IgD-negative memory B cell (primary cell): ENCODE measurements at regions not wholly inside any gene's neighbourhood (a gene's known extent, or its start where the extent isn't known, plus 50 kb on each side); places are given as distances from the start of the nearest gene placed in this dataset.
"Not testable (repeated sequence)": the region's sequence is repeated elsewhere in the genome, so short reads cannot be mapped to it uniquely, and the experiment has no call there.

ENCODE experiments used
- H3K27ac Mint-ChIP-seq, 3 donors: one replicate each; pipeline ENCODE4 v1.8.0; 2020 to 2022; ENCODE audit warnings: mild to moderate bottlenecking in 3 of 3, mixed read lengths in 3 of 3, moderate library complexity in 1 of 3
- H3K27me3 Mint-ChIP-seq: one replicate; pipeline ENCODE4 v1.8.0; 2021; ENCODE audit warnings: mixed read lengths
- H3K36me3 Mint-ChIP-seq: one replicate; pipeline ENCODE4 v1.8.0; 2020; ENCODE audit warnings: mild to moderate bottlenecking, mixed read lengths
- H3K4me1 Mint-ChIP-seq, 3 donors: one replicate each; pipeline ENCODE4 v1.8.0; 2020 to 2022; ENCODE audit warnings: mixed read lengths in 3 of 3, mild to moderate bottlenecking in 1 of 3
- H3K4me3 Mint-ChIP-seq, 4 donors: one replicate each; pipeline ENCODE4 v1.8.0; 2020 to 2022; ENCODE audit warnings: mild to moderate bottlenecking in 4 of 4, mixed read lengths in 4 of 4, moderate library complexity in 3 of 4
- H3K9me3 Mint-ChIP-seq, 3 donors: one replicate each; pipeline ENCODE4 v1.8.0; 2020 to 2021; ENCODE audit warnings: mixed read lengths in 3 of 3, mild to moderate bottlenecking in 1 of 3

DNA sequence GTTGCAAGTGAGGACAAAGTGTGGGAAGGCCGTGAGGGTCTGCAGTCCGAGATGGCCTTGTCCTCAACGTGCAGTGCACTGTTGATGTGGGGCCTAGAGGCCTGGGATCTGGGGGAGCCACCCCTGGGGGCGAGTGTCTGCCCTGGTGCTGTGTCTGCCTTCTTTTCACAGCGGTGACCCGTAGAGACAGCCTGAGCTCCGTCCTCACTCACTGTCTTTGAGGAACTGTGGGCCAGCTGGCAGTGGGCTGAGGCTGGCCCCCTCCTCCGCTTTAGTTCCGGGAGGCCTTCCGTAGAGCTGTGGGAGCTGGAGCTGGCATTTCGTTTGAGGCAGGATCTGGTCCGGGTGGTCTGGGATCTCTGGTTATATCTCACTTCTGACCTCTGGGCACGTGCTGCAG, 1370.6 kb downstream of the CDH12 start:
- H3K27me3 Mint-ChIP-seq, H3K36me3 Mint-ChIP-seq, H3K4me1 Mint-ChIP-seq, H3K9me3 Mint-ChIP-seq, H3K4me3 Mint-ChIP-seq: not testable (repeated sequence)
- H3K27ac Mint-ChIP-seq, result peak overlapping the region in 1 of 3 donors; percentile 1

DNA sequence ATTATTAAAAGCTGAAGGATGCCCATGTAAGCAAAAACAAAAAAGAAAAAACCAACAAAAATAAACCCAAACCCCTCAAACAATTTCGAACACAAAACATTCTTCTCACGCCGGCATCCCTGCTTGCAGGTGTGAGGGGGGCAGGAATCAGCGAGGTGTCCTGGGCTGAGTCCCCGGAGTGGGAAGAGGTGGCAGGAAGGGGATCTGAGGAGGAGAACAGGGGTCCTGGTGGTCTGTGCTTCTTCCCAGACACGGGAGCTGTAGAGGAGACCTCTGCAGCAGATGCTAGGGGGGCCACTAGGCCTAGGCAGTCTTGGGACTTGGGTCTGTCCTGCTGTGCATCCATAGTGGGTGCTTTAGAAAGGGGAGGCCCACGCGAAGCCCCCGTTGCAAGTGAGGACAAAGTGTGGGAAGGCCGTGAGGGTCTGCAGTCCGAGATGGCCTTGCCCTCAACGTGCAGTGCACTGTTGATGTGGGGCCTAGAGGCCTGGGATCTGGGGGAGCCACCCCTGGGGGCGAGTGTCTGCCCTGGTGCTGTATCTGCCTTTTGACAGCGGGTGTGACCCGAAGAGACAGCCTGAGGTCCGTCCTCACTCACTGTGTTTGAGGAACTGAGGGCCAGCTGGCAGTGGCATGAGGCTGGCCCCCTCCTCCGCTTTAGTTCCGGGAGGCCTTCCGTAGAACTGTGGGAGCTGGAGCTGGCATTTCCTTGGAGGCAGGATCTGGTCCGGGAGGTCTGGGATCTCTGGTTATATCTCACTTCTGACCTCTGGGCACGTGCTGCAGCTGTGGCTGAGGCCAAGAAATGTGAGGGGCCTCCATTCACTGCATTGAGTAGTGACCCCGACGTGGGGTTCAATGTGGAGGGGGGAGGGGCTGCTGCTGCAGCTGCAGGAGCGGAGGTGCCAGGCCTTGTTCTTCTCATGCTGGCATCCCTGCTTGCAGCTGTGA, 1371.5 kb downstream of the CDH12 start:
- H3K9me3 Mint-ChIP-seq, H3K4me1 Mint-ChIP-seq, H3K27me3 Mint-ChIP-seq, H3K4me3 Mint-ChIP-seq, H3K36me3 Mint-ChIP-seq: not testable (repeated sequence)
- peak overlapping the region in 1 of 3 donors; percentile 14 for H3K27ac Mint-ChIP-seq

DNA sequence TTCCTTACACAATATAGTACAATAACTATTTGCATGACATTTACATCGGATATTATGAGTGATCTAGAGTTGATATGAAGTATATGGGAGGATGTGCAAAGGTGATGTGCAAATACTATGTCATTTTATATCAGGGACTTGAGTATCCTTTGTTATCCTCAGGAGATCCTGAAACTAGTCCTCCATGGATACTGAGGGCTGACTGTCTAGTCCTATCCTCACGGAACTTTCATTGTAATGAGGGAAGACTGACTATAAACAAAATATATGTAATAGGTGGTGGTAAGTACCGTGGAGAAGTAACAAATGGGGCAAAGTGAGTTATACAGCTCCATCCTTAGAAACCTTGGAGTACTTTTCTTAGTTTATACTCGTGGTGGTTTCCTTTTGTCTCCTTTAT, 1373.1 kb downstream of the CDH12 start:
- not testable (repeated sequence) for H3K9me3 Mint-ChIP-seq, H3K4me1 Mint-ChIP-seq, H3K36me3 Mint-ChIP-seq, H3K27me3 Mint-ChIP-seq, H3K27ac Mint-ChIP-seq, H3K4me3 Mint-ChIP-seq

DNA sequence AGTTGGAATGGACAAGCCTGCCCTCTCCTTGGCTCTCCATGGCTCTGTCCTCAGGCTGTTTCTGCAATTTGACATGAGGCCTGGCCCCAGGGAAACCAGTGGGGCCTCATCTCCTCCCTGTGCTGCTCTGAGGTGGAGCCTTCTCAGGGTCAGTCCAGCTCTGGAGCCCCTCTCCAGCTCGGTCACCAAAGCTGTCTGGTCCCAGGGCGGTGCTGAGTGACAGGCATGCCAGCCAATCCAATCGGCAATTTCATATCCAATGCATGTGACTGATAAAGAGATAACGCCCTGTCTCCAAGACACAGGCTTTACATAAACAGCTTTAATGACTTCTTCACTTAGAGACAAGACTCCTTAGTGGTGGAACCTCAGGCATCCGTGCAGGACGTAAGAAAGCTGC, 1379.2 kb downstream of the CDH12 start:
- not testable (repeated sequence) for H3K27ac Mint-ChIP-seq, H3K36me3 Mint-ChIP-seq, H3K4me1 Mint-ChIP-seq

DNA sequence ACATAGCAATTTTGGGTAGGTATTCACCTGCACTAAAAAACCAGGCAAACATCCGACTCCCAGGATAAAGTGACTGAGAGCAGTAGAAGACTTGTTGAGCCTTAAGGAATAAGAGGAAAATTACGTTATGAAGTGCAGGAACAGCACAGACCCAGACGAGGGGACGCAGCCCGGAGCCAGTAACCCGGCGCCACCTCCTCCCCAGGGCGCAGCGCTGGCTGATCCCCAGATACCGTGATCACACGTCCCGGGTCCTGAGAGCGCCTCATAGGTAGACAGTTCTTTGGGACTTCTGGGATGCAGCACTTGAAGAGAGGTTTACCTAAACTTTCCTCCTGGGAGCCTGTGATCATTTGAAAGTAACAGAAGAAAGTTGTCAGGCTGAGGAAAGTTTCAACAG, 1379.7 kb downstream of the CDH12 start:
- not testable (repeated sequence) for H3K4me1 Mint-ChIP-seq, H3K27ac Mint-ChIP-seq, H3K36me3 Mint-ChIP-seq, H3K9me3 Mint-ChIP-seq, H3K4me3 Mint-ChIP-seq, H3K27me3 Mint-ChIP-seq

More for the DNA sequence above, 1379.2 kb downstream of the CDH12 start:
- H3K4me3 Mint-ChIP-seq, H3K27me3 Mint-ChIP-seq, H3K9me3 Mint-ChIP-seq: not testable (repeated sequence)

DNA sequence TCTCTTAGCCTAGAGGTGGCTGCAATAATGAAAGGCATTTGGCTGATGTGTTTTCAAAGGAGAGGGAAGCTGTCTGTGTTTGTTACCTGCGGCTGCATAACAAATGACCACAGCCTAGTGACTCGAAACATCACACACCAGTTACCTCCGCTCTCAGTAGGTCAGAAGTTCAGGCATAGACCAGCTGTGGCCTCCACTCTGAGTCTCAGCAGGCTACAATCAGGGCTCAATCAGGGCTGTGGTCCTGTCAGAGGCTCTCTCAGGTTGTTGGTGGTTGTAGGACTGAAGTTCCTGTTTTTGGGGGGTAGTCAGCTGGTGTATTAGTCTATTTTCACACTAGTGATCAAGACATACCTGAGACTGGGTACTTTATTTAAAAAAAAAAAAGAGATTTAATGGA, 1381.5 kb downstream of the CDH12 start:
- not testable (repeated sequence) for H3K27ac Mint-ChIP-seq, H3K4me3 Mint-ChIP-seq, H3K27me3 Mint-ChIP-seq, H3K36me3 Mint-ChIP-seq, H3K9me3 Mint-ChIP-seq, H3K4me1 Mint-ChIP-seq

DNA sequence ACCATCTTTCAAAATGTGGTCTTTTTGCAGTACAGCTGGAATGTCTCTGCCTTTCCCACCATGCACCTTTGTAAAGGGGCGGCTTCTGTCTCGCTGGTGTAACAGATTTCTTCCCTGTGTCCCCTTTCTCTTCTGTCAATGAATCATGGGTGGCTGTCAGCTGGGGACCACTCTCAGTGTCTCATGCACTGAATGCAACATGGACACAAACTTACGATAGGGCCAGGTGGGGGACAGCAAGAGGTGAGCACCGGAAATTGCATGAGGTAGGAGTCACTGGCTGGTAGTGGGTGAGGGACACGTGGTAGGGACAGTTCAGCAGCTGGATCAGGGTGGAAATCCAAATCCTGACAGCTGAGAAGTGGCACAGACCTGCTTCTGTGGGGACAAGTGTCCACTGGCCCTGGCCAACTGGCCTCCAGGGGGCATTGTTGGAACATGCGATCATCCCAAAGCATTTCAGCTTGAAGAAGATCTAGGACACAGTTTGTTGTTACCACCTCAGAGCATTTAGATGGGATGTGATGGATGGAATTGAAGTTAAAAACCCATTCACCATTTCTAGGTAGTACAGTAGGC, 1383.5 kb downstream of the CDH12 start:
- H3K4me1 Mint-ChIP-seq, H3K9me3 Mint-ChIP-seq, H3K36me3 Mint-ChIP-seq, H3K27ac Mint-ChIP-seq, H3K4me3 Mint-ChIP-seq, H3K27me3 Mint-ChIP-seq: not testable (repeated sequence)

DNA sequence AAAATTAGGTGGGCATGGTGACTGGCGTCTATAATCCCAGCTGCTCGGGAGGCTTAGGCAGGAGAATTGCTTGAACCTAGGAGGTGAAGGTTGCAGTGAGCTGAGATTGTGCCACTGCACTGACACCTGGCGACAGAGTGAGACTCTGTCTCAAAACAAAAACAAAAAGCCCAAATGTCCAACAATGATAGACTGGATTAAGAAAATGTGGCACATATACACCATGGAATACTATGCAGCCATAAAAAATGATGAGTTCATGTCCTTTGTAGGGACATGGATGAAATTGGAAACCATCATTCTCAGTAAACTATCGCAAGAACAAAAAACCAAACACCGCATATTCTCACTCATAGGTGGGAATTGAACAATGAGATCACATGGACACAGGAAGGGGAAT, 1385.6 kb downstream of the CDH12 start:
- not testable (repeated sequence) for H3K27me3 Mint-ChIP-seq, H3K27ac Mint-ChIP-seq, H3K9me3 Mint-ChIP-seq, H3K36me3 Mint-ChIP-seq, H3K4me1 Mint-ChIP-seq, H3K4me3 Mint-ChIP-seq

DNA sequence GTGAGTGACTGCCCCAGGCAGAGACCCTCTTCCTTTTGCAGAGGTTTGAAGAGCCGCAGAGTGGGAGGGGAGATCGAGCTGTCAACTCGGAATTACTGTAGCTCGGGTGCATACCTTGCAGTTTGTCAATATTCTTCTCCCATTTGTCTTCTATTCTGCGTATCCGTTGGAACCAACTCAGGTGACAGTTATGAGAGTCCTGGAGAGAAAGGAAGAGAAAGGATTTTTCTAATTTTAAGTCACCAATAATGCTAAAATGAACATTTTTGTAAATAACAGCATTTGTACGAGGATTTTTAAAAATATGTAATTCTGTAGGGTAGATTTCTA, 1393.4 kb downstream of the CDH12 start:
- Mint-ChIP-seq H3K27ac (peak overlapping the region; percentile 71 to 88 (median 85)), H3K4me3 (peak overlapping the region; percentile 90 to 99 (median 93)), H3K4me1 (peaks cover 4 to 11% (median 5%) of the 10 kb centered on the region in 3 donors)
- not testable (repeated sequence) for H3K9me3 Mint-ChIP-seq, H3K27me3 Mint-ChIP-seq, H3K36me3 Mint-ChIP-seq

DNA sequence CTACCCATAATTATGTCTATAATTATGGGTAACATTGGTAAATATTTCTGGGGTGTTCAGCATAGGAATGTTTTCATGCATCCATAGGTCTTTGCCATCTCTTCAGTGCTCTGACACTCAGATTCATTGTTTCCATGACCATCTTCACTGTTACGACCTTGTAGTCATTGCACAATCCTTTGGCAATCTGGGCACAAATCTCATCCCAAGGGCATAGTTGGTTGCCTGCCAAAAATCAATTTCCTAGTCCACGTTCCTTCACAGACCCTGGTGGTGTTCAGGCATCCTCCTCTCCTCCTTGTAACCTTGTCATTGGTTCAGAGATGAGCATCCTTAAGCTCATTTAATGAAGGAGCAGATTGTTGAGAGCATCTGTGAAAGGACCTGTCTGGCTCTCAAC, 1400.7 kb downstream of the CDH12 start:
- no peak overlapping the region for H3K27ac Mint-ChIP-seq

DNA sequence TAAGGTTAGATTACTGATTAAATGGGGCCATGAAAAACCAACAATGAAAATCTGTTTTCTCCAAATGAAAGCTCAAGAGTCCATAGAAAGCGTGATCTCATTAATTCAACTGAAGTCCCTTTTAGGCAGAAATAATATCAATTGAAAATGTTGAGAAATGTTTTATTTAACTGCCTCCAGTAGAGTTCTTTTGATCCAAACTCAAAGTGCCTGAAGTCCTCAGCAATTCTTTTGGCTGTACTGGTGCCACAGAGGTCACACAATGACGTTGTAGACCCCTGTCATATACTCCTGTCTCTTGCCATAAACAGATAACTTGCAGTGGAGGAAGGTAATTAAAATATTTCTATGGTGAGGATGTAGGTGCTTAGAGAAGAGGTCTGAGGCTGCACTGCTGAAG, 1420.5 kb downstream of the CDH12 start:
- Mint-ChIP-seq H3K36me3 (no peaks in the 10 kb centered on the region), H3K9me3 (no peaks in the 10 kb centered on the region), H3K27ac (no peak overlapping the region), H3K4me3 (no peak overlapping the region), H3K4me1 (no peaks in the 10 kb centered on the region), H3K27me3 (no peaks in the 10 kb centered on the region)

More for the DNA sequence above, 1400.7 kb downstream of the CDH12 start:
- Mint-ChIP-seq H3K4me3 (no peak overlapping the region), H3K4me1 (no peaks in the 10 kb centered on the region), H3K27me3 (peaks cover 4% of the 10 kb centered on the region), H3K9me3 (peaks cover 0 to 3% (median 0%) of the 10 kb centered on the region in 3 donors), H3K36me3 (no peaks in the 10 kb centered on the region)

DNA sequence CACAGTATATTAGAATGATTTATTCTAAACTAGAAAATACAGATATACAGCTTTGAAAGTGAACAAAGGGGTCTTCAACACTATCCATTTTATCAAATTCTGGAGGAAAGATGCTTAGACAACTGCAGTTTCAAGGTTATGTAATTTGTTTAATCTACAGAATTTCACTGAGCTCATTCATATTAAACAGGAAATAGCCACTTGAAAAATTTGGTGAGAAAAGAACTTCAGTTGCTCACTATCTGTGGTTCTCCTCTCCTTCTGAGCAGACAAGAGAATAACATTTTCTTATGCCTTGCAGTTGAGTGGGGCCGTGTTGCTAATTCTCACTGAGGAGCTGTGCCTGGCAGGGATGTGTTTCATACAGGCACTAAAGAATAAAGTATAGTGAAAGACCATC, 1428.2 kb downstream of the CDH12 start:
- H3K9me3 Mint-ChIP-seq, result no peaks in the 10 kb centered on the region
- H3K4me3 Mint-ChIP-seq, result no peak overlapping the region
- H3K27ac Mint-ChIP-seq, result no peak overlapping the region
- no peaks in the 10 kb centered on the region for H3K4me1 Mint-ChIP-seq
- H3K36me3 Mint-ChIP-seq, result no peaks in the 10 kb centered on the region
- no peaks in the 10 kb centered on the region for H3K27me3 Mint-ChIP-seq

DNA sequence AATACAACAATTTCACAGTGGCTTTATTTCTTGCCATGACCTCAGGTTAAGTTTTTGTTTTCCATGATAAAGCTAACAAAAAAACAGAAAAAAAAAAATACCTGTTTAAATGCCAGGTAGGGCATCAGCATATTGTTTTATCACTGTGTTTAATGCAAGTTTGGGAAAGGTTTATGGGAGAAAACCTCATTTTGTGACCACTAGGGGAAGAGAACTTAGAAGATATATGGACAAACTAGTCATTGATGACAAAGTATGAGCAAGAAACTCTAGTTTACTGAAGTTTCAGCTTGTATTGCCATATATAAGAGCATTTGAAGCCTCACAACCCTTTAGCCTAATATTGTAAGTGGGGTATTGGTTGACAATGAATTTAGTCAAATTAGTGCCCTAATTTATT, 1431.4 kb upstream of the CDH18 start:
- Mint-ChIP-seq H3K4me1 (no peaks in the 10 kb centered on the region), H3K27ac (no peak overlapping the region), H3K27me3 (no peaks in the 10 kb centered on the region), H3K36me3 (no peaks in the 10 kb centered on the region), H3K9me3 (no peaks in the 10 kb centered on the region), H3K4me3 (no peak overlapping the region)

DNA sequence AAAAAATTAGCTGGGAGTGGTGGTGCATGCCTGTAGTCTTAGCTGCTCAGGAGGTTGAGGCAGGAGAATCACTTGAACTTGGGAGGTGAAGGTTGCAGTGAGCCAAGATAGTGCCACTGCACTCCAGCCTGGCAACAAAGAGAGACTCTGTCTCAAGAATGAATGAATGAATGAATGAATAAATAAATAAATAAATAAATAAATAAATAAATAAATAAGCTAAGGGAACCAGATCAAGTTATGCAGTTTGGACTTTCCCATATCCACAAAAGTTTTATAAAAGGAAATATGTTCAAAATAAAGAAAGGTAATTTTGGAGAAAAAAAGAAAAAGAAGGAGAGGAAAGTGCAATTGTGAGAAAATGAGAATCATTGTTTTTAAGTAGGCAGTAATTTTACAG, 1414.1 kb upstream of the CDH18 start:
- H3K27me3 Mint-ChIP-seq, H3K4me1 Mint-ChIP-seq, H3K4me3 Mint-ChIP-seq, H3K36me3 Mint-ChIP-seq, H3K27ac Mint-ChIP-seq, H3K9me3 Mint-ChIP-seq: not testable (repeated sequence)

DNA sequence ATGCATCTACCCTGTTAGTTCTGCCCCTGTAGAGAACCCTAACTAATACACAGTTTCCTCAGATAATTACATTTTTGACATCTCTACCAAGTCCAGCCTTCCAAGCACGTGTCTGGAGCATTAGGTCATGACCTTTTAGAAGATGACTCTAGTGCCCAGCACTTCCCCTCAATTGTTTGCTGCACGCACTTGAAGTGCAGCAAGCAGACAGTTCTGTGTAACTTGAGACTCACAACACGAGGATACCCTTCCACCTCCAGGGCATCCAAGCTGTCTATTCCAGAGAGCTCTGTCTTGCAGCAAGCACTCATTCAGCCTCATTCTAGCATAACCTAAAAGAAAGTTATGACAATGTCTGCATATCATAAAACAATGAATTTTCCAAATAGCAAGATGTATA, 1410.5 kb upstream of the CDH18 start:
- no peaks in the 10 kb centered on the region for H3K27me3 Mint-ChIP-seq
- no peak overlapping the region for H3K4me3 Mint-ChIP-seq
- H3K4me1 Mint-ChIP-seq, result no peaks in the 10 kb centered on the region
- no peaks in the 10 kb centered on the region for H3K9me3 Mint-ChIP-seq
- no peaks in the 10 kb centered on the region for H3K36me3 Mint-ChIP-seq
- no peak overlapping the region for H3K27ac Mint-ChIP-seq

DNA sequence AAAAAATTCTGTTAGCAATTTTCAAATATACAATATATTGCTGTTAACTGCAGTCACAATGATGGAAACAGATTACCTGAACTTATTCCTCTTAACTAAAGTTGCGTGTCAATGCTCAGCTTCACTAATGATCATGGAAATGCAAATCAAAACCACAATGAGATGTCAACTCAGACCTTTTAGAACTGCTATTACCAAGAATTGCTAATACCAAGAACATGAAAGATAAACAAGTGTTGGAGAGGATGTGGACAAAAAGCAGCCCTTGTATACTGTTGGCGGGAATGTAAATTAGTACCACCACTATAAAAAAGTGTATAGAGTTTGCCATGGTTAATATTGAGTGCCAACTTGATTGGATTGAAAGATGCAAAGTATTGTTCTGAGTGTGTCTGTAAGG, 1409.7 kb upstream of the CDH18 start:
- Mint-ChIP-seq H3K4me1 (no peaks in the 10 kb centered on the region), H3K36me3 (no peaks in the 10 kb centered on the region), H3K4me3 (no peak overlapping the region), H3K27me3 (no peaks in the 10 kb centered on the region), H3K27ac (no peak overlapping the region), H3K9me3 (no peaks in the 10 kb centered on the region)
